GM12878 (cell line): ENCODE measurements at regions not wholly inside any gene's neighbourhood (a gene's known extent, or its start where the extent isn't known, plus 50 kb on each side); places are given as distances from the start of the nearest gene placed in this dataset.

ENCODE experiments used
- ATAC-seq: fragments of 200-7000 bp; cut with Tn5 transposase; 3 replicates; pipeline ENCODE4 v1.9.1; 2020; ENCODE audit warnings: mild to moderate bottlenecking, moderate library complexity
- BruUV-seq: library from RNA; stranded (reverse); fragments of 400-500 nt; replicated peaks from 2 replicates; lab custom pipeline; 2021; lab: Mats Ljungman, UMichigan
- CTCF ChIA-PET: fragments of 300-600 bp; sonication (Branson Sonifier 250); formaldehyde crosslinking; extraction: SDS; loops from one replicate; lab custom pipeline; 2021; ENCODE audit warnings: inconsistent platforms; lab: Yijun Ruan, JAX
- POLR2A ChIA-PET: fragments of 350-600 bp; formaldehyde crosslinking; extraction: SDS; loops from one replicate; lab custom pipeline; 2021; ENCODE audit warnings: inconsistent platforms; lab: Charles Lee
- RAD21 ChIA-PET: fragments of 300-600 bp; sonication (Branson Sonifier 250); formaldehyde crosslinking; loops from one replicate; lab custom pipeline; 2023; ENCODE audit warnings: antibody characterized with exemption; ENCODE audit not compliant: unreplicated experiment; lab: Charles Lee
- SMC1A ChIA-PET: fragments of 300-600 bp; sonication (Branson Sonifier 250); formaldehyde crosslinking; loops from one replicate; lab custom pipeline; 2023; ENCODE audit not compliant: unreplicated experiment, uncharacterized antibody; lab: Charles Lee
- DNase-seq: peaks from one replicate; pipeline ENCODE4 v3.0.0-alpha.2; 2011; ENCODE audit warnings: low read depth, low spot score
- FAIRE-seq: peaks from 3 replicates; lab custom pipeline; 2011; peaks lifted over from hg19 to GRCh38; lab: Jason Lieb, UNC
- H2AFZ ChIP-seq: 2 replicates; pipeline ENCODE4 v1.6.0; 2011; ENCODE audit warnings: low read depth, low read length, control low read depth; ENCODE audit not compliant: control insufficient read depth
- H3K27ac ChIP-seq: 2 replicates; pipeline ENCODE4 v1.5.1; 2011; ENCODE audit warnings: control low read depth; ENCODE audit not compliant: control insufficient read depth, insufficient read depth
- H3K27me3 ChIP-seq, 2 experiments: replicated peaks in 1 of 2; 2 replicates each; pipeline versions ENCODE4 v1.6.0 to v1.6.1; 2011; ENCODE audit warnings: low read length in 1 of 2; ENCODE audit not compliant: control insufficient read depth in 2 of 2, insufficient read depth in 2 of 2
- H3K36me3 ChIP-seq, 2 experiments: 2 replicates each; pipeline ENCODE4 v1.5.1; 2011; ENCODE audit warnings: low read length in 1 of 2; ENCODE audit not compliant: control insufficient read depth in 2 of 2, insufficient read depth in 2 of 2
- H3K4me1 ChIP-seq: 2 replicates; pipeline ENCODE4 v1.6.1; 2011; ENCODE audit warnings: mild to moderate bottlenecking, low read length, moderate library complexity, mixed read lengths; ENCODE audit not compliant: control insufficient read depth, insufficient read depth
- H3K4me2 ChIP-seq: 2 replicates; pipeline ENCODE4 v1.6.0; 2011; ENCODE audit warnings: control low read depth; ENCODE audit not compliant: control insufficient read depth, insufficient read depth
- H3K4me3 ChIP-seq: fragments of 200-600 bp; sonication (generic); 2 replicates; pipeline ENCODE4 v1.5.1; 2016
- H3K79me2 ChIP-seq: 2 replicates; pipeline ENCODE4 v1.6.0; 2011; ENCODE audit warnings: low read length; ENCODE audit not compliant: control insufficient read depth, insufficient read depth
- H3K9ac ChIP-seq: 2 replicates; pipeline ENCODE4 v1.8.0; 2011; ENCODE audit warnings: low read length, control low read depth, mixed read lengths; ENCODE audit not compliant: control insufficient read depth, insufficient read depth
- H3K9me3 ChIP-seq: replicated peaks from 3 replicates; pipeline ENCODE4 v1.5.1; 2011; ENCODE audit warnings: mild to moderate bottlenecking, low read length; ENCODE audit not compliant: control insufficient read depth, insufficient read depth
- H4K20me1 ChIP-seq: 2 replicates; pipeline ENCODE4 v1.6.0; 2011; ENCODE audit not compliant: control insufficient read depth, insufficient read depth
- BCLAF1 ChIP-seq: fragments of 450-650 bp; IDR thresholded peaks from 2 replicates; pipeline ENCODE4 v1.6.1; 2017; ENCODE audit warnings: antibody characterized with exemption, mild to moderate bottlenecking, moderate library complexity
- CUX1 ChIP-seq: IDR thresholded peaks from 2 replicates; pipeline ENCODE4 v1.6.1; 2012; ENCODE audit warnings: improper control_type of control experiment, low read depth, low read length; ENCODE audit not compliant: insufficient replicate concordance
- IRF3 ChIP-seq: fragments of 450-650 bp; IDR thresholded peaks from 2 replicates; pipeline ENCODE4 v1.6.1; 2014; ENCODE audit warnings: mild to moderate bottlenecking
- ZBTB4 ChIP-seq: fragments of 450-650 bp; formaldehyde crosslinking; IDR thresholded peaks from 2 replicates; pipeline ENCODE4 v1.4.0; 2022; ENCODE audit warnings: mild to moderate bottlenecking, moderate library complexity
- WGBS: methylation state at CpG from one replicate; pipeline ENCODE4 v1.1.6; 2016; ENCODE audit warnings: low lambda C conversion rate; ENCODE audit not compliant: insufficient replicate concordance, insufficient coverage; ENCODE audit errors: missing lambda C conversion rate; 5-methylcytosine and 5-hydroxymethylcytosine counted together
- in situ Hi-C: fragments of 300-500 bp; cut with MboI; formaldehyde crosslinking; loops from 9 replicates; pipeline ENCODE4 v1.14.3; 2018; ENCODE audit warnings: mixed read lengths
- intact Hi-C: fragments of 100-400 bp; cut with micrococcal nuclease; formaldehyde crosslinking; loops from one replicate; pipeline ENCODE4 v1.14.2; 2022; ENCODE audit not compliant: unreplicated experiment

- no peak for TF ChIP-seq ZBTB4
- no peak for TF ChIP-seq CUX1
- TF ChIP-seq, all 136 proteins: peak for 0
These were observed 364.1 kb downstream of the KCNJ2 start (continued) for GRCh38 chr17:70533427-70533826.

GRCh38 chr17:70535986-70536385 is 366.7 kb downstream of the KCNJ2 start:
- Histone ChIP-seq H4K20me1 (no peaks in the 10 kb centered on the region), H2AFZ (no peak overlapping the region), H3K9me3 (no peaks in the 10 kb centered on the region), H3K27me3 (no peaks in the 10 kb centered on the region), H3K4me1 (no peaks in the 10 kb centered on the region), H3K4me3 (no peak overlapping the region), H3K9ac (no peak overlapping the region), H3K36me3 (no peaks in the 10 kb centered on the region), H3K79me2 (no peaks in the 10 kb centered on the region), H3K4me2 (no peak overlapping the region), H3K27ac (no peak overlapping the region)
- 0% methylated on average over 1 of the region's 1 CpG for WGBS
- DNase-seq: no peak
- in situ Hi-C loops (no loop called here), intact Hi-C loops (no loop called here)
- ChIA-PET POLR2A (no interaction called here), CTCF (interaction anchor here (2.0 kb wide), 1 partner anchor 929 kb away, joined by 5 read pairs; no protein-coding TSS in a partner anchor), SMC1A (interaction anchor here (0.7 to 3.8 kb wide), 2 partner anchors 8 to 396 kb away, joined by 3 to 19 read pairs; no protein-coding TSS in a partner anchor), RAD21 (interaction anchor here (0.7 kb wide), 1 partner anchor 198 kb away, joined by 3 read pairs; no protein-coding TSS in a partner anchor)
- no peak for ATAC-seq
- FAIRE-seq: no peak
- no TSS peak for BruUV-seq
- TF ChIP-seq IRF3 (no peak), BCLAF1 (no peak)
